GM19455 (cell line): ENCODE measurements at regions not wholly inside any gene's neighbourhood (a gene's known extent, or its start where the extent isn't known, plus 50 kb on each side); places are given as distances from the start of the nearest gene placed in this dataset.

Experiments
- ATAC-seq: cut with Tn5 transposase; IDR thresholded peaks from one replicate; pipeline ENCODE4 v1.9.1; 2021; ENCODE audit not compliant: unreplicated experiment

DNA sequence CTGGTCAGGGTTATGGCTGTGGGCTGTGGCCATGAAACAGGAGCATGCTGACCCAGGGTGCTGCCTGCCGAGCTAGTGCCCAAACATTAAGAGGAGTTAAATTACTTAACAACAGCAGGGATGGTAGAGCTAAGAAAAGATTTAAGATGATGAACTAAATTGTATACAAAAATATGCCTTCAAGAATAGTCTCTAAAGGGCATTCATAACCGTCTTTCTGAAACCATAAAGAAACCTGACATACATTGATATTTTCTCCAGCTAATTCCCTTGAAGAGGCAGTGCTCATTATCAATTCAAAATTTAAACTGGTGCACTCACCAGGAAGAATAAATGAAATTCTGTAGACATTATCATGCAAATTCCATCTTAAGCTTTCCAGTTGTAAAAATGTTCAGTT, 265.8 kb upstream of the TAC1 start:
- ATAC-seq: no peak

DNA sequence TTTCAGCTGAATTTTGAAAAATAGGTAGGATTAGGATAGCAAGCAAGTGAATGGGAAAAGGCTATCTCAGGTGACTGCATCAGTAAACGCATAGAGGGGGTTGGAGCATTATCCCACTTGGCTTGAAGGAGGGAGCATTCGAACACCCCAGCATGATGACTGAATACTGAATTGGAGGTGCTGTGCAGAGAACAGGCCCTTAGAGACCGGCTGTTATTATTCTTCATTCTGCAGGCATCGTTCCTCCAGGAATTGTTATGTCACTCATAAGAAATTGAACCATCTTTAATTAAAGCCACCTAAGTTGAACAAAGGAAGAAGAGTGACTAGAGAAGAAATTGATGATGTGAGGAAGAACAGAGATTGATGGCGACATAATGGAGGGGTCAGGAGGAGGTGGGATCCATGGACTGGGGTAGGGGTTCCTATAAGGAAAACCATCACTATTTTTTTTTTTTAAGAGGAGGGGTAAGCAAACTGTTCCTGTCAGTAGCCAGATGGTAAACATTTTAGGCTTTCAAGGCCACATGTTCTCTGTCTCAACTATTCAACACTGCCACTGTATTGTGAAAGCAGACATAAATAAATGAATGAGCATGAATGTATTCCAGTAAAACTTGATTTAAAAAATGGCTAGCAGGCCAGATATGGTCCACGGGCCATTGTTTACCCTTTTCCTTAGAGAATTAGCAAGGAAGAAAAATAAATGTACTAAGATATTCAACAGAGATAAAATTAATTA, 264.7 kb upstream of the TAC1 start:
- no peak for ATAC-seq

DNA sequence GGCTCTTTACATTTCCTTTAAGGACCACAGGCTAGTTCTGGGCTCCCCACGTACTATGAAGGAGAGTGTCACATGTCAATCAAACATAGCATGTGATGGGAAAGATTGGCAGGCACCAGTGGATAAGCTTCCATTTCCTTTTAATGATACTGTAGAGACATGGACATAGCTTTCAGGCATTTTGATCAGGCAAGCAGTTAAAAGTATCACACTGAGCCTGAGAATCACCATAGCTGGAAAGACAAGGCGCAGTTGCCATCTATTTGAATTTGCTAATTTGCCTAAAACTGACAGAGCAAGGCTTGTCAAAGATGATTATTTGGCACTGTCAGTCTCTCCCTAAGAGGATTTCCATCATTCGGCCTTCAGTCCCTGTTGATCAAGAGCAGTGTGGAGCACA, 263.4 kb upstream of the TAC1 start:
- ATAC-seq: no peak

DNA sequence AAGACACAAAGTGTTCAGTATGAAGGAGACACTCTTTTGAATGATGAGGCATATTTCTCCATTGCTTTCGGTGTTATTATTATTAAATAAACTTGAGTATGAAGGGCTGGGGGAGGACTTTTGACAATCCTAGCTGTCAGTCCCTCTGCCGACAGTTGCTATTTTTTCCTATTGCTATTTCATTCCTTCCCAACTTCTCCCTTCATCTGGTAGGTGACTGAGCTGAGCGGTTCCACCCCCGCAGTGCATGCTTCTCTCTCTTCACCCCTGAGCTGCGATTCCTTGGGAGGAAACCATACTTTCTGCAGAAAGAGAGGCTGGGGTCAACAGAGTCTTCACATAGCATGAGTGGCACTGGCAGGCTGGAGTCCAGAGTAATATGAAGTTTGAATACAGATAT, 261.2 kb upstream of the TAC1 start:
- ATAC-seq: no peak

DNA sequence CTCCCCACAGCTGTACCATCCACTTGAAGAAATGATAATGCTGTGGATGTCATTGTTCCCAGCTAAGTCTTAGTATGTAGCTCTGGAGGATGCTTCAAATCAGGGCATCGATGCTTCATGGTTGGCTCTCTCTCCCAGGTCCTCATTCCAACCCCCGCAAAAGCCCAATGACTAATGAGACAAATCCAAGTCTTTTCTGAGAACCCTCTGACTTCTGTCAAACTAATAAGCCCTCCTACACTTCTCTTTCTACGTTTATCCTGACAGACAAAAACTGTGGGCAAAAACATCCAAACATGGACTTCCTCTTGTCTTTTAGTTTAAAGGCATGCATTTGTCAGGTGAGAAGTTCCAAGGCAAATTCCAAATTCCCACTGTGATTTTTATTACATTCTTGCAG, 260.4 kb upstream of the TAC1 start:
- ATAC-seq: no peak

DNA sequence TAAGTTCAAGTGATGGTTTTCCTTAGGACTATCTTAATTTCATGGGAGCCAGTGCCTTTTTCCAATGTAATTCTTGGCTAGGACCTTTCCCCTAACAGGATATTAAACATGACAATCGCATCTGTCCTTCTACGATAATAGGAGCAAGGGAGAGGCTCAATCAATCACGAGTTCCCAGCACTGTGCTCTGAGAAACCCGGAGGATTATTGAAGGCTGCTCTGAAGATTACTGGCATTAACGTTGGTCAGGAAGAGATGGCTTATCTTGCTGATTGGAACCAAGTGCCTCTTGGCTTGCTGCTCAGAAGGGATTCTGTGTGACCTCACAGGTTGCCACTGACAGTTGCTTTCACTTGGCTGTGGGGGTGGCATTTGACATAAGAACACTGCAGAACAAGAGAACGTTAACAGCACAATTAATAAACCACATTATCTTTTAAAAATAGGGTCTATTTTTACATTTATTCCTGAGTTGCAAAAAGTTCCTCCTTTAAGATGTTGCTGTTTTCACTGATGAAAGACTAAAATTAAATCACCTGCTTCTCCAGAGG, 252.1 kb upstream of the TAC1 start:
- no peak for ATAC-seq

DNA sequence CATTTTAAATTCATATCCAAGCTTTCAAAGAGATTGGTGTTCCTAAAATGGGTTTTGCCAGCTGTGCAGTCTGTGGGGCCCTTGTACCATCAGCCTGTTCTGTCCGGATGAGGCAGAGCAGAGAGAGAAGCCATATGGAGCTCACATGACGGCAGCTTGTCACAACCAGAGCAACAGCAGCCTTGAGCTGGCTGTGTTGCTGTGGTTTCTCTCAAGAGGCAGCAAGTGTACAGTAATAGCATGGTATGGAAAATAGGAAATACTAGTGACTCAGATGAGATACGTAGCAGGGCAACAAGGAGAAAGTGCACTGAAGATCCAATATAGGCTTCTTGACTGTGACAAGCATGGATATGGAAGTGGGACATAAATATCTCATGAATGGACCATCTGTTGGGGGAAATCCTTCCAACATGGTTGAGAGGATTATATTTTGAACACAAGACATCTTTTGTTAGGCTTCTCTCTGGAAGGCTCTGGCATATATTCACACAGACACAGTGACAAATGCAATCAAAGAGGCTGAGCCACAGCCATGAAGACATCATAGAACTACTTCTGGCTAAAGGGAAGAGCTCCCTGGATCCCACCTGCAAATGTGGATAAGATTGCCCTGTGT, 251.0 kb upstream of the TAC1 start:
- ATAC-seq: no peak

DNA sequence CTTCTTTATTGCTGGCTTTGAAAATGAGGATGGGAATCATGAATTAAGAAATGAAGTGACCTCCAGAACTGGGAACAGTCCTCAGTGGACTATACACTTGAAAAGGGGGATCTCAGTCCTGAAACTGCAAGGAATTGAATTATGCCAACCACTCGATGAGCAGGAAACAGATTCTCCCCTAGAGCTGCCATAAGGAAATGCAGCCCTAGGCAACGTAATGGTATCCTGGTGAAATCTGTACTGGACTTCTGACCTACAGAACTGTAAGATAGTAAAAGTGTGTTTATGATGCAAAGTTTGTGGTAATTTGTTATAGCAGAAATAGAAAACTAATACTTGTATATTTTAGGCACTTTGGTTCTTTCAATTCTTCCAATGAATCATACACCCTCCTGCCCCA, 236.4 kb upstream of the TAC1 start:
- ATAC-seq: no peak

DNA sequence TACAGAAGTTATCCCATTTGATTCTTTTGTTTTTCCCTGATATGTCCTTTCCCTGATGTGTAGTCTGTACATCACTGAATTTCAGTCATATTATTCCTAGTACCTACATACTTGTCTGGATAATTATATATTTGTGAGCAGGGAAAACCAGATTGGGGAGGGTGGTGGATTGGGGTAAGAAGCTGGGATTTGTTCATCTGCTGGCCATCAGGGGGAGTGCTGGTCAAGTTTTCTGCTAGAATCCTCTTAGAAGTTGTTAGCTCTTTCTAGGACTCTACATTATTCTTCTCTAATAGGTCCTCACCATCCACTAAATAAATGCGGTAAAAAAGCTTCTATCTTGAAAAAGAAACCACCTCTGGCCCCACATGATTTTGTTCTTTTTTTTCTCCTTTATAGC, 232.7 kb upstream of the TAC1 start:
- ATAC-seq: peak; percentile 72

DNA sequence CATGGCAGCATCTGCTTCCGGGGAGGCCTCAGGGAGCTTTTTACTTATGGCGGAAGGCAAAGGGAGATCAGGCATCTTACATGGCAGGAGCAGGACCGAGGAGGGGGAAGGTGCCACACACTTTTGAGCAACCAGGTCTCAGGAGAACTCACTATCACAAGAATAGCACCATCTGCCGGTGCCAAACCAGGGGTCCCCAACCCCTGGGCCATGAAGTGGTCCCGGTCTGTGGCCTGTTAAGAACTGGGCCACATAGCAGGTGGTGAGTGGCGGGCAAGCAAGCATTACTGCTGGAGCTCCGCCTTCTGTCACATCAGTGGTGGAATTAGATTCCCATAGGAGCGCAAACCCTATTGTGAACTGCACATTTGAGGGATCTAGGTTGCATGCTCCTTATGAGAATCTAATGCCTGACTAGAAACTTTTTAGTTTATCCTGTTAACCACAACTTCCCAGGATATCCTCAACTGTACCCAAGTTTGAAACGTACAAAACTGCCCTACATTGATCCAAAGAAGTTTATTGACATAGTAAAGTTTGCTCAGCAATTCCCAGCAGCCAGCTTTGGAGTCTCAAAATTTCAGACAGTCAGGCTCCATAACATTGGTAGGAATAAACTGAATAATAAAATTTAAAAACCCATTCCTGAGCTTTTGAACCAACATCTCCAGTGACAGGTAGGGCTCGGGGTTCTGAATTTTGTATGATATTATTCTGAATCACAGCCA, 228.4 kb upstream of the TAC1 start:
- no peak for ATAC-seq

DNA sequence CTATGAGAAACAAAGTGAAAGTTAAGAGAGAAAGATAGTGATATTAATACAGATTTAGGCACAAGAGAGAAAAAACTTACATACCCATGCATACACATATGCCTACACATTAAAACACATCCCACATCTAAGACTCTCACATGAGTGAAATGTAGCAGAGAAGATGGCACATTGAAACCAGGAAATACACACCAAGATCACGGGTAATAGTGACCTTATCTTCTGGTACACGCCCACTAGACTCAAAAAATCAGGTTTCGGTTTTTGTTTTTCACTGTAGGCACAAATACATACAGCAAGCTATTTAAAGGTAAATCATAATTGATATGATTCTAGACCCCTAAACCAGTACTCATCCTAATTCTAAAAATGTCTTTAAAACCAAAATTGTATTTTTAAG, 225.2 kb upstream of the TAC1 start:
- no peak for ATAC-seq

DNA sequence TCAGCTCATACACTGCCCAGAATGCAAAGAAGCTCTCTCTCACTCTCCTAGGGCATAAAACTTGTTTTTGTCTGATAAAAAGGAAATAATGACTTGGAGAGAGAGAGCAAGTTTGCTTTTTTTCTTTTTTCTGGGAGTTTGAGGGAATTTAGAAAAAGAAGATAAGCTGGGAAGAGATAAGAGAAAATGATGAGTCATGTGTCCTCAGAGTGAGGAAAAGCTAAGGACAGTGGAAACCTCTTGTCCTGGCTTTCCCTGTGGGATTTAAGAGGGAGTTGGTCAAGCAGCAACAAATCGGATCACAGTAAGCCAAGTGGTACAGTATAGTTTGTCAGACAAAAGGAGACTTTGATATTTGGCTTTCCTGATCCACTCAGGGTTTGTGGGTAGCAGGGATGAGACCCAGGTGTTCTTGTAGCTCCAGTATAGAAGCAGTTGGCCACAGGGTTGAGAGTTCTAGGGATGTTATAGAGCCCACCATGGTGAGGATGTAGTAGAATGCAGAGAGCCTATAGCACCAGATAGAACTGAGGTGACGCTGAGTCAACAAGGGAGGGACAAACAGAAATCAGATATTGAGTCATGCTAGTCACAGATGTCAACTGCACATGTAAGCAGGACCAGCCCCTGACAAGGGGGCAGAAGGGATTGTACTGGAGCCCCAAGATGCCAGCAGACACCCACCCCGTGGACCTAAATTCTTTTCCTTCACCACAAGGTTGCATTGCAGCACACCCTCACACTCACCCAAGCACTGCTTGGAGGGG, 219.3 kb upstream of the TAC1 start:
- no peak for ATAC-seq

DNA sequence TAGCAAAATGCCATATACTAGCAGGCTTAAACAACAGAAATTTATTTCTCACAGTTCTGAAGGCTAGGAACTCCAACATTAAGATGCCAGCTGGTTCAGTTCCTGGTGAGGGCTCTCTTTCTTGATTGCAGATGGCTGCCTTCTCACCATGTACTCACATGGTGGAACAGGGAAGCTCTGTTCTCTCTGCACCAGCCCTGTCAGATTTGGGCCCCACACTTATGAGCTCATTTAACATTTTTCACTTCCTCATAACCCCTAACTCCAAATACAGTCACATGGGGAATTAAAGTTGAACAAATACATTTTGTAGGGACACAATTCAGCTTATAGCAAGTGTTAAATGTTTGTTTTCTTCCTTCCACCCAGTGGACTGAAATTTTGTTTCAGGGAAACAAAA, 218.6 kb upstream of the TAC1 start:
- no peak for ATAC-seq

DNA sequence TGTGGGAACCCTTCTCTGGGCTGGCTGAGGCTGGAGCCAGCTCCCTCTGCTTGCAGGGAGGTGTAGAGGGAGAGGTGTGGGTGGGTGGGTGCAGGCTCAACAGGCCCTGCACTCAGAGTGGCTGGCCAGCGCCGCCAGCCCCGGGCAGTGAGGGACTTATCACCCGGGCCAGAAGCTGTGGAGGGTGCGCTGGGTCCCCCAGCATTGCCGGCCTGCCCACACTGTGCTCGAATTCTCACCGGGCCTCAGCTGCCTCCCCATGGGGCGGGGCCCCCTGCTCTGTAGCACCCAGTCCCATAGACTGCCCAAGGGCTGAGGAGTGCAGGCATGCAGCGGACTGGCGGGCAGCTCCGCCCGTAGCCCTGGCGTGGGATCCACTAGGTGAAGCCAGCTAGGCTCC, 190.7 kb upstream of the TAC1 start:
- no peak for ATAC-seq

DNA sequence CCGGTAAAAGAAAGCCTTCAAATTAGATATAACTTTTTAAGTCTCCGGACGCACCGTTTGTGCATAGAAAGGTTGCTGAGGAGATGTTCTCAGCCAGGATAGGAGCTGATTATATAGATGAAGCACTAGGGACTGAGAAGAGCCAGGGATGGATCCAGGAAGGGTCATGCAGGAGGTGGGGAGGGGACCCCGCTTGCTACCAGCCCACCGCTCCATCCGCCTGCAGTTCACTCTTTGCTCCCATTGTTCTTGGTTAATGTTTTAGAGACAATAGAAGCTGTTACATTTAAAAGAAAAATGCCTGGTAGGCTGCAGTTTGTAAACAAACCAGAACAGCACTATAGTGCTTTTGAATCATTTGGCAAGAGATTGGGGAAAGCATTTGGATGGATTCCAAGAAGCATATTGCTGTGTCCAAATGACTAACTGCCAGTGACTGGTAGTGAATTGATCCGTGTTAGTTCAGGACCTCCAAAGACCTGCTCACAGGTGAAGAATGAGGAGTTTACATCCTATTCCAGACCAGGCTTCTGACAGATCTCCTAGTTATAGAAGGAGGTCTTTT, 175.9 kb upstream of the TAC1 start:
- no peak for ATAC-seq

DNA sequence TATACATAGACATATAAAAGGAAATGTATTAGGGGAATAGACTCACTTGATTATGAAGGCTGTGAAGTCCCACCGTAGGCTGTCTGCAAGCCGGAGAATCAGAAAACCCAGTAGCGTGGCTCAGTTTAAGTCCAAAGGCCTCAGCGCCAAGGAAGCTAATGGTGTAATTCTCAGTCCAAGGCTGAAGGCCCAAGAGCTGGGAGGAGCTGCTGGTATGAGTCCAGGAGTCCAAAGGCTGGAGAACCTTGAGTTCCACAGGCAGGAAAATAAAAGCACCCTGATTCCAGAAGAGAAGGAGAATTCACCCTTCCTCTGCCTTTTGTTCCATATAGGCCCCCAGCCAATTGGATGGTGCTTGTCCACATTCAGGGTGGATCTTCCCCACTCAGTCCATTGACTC, 166.2 kb upstream of the TAC1 start:
- no peak for ATAC-seq

DNA sequence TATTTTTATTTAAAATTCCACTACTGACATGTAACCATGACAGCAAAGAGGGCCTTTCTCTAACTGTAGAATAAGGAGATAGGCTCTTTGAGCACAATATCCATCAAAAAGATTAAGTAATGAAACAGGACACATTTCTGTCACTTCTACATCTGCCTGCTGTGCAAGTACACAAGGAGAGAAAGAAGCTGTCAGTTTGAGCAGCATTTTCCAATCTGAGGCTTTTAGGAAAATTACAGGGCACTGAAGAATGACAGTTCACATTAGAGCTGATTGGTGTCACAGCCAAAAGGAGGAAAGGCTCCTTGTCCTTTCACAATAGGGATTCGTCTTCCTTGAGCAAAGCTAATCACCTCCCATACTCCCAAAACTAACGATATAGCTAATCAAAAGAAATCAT, 158.8 kb upstream of the TAC1 start:
- no peak for ATAC-seq

DNA sequence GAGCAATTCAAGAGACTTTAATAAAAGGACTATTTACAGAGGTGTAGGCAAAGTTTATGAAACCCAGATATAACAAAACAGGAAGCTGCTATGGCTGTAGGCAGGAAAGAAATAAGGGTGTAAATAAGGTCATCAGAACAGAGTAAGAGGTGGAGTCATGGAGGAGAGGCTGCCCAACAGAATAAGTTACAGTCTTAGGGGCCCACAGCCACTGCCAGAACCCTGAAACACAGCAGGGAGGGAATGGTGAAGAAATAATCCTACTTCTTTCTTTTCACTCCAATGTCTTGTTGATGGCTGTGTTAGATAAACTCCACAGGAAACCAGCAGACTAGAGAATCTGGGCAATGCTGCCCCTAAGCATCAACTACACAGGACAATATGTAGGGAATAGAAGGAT, 155.8 kb upstream of the TAC1 start:
- no peak for ATAC-seq

DNA sequence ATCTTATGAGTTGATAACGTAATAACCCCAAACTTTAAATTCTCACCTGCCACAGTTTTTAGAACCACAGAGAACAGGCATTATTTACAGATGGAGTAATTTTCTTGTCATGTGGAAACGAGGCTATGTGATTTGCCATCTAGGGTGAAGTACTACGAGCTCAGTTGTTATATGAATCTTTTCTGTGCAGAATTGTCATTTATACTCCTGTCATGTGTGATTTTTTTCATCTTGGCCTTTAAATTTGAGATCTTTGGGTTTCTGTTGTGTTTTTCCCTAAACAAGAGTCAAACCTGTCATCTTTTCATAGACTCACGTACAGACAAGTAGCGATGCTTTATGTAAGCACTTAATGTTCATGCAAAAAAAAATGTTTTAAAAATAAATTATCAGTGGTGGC, 153.7 kb upstream of the TAC1 start:
- ATAC-seq: no peak

DNA sequence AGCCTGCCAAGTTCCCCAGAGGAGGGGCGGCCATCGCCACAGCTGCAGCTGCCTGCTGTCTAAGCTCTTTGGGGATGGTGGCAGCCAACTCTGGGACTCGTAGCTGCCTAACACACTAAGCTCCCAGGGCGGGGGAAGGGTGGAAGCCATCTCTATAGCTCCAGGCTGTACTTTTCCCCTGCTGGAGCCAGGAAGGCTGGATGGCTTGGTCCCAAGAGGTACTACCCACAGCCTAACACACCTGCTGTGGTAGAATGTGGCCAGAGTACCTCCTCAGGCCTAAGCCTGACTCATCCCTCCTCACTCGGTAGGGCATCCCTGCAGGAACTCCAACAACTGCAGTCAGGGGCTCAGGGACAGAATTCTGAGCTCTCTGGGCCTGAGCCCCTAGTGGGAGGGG, 151.7 kb upstream of the TAC1 start:
- no peak for ATAC-seq

DNA sequence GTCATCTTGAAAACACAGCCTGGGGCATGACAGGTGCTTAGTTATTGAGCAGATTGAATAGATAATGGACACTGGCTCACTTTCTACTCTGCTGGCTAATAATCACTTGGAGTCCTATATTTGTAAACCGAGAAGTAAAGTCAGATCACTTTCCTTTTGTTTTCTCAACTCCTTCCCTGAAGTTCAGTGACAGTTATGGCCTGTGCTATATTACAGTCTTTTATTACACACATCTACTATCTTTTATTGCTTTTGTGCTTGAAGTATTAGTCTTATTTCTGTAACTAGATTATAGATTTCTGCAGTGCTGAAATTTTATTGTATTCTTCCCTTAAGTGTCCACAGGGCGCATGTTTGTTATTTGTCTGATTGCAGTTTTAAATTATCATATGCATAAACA, 136.4 kb upstream of the TAC1 start:
- no peak for ATAC-seq
